HG03045 (cell line): ENCODE measurements at regions not wholly inside any gene's neighbourhood (a gene's known extent, or its start where the extent isn't known, plus 50 kb on each side); places are given as distances from the start of the nearest gene placed in this dataset.

Experiments
- ATAC-seq: cut with Tn5 transposase; IDR thresholded peaks from one replicate; pipeline ENCODE4 v1.9.1; 2021; ENCODE audit warnings: mild to moderate bottlenecking, moderate library complexity; ENCODE audit not compliant: unreplicated experiment

DNA sequence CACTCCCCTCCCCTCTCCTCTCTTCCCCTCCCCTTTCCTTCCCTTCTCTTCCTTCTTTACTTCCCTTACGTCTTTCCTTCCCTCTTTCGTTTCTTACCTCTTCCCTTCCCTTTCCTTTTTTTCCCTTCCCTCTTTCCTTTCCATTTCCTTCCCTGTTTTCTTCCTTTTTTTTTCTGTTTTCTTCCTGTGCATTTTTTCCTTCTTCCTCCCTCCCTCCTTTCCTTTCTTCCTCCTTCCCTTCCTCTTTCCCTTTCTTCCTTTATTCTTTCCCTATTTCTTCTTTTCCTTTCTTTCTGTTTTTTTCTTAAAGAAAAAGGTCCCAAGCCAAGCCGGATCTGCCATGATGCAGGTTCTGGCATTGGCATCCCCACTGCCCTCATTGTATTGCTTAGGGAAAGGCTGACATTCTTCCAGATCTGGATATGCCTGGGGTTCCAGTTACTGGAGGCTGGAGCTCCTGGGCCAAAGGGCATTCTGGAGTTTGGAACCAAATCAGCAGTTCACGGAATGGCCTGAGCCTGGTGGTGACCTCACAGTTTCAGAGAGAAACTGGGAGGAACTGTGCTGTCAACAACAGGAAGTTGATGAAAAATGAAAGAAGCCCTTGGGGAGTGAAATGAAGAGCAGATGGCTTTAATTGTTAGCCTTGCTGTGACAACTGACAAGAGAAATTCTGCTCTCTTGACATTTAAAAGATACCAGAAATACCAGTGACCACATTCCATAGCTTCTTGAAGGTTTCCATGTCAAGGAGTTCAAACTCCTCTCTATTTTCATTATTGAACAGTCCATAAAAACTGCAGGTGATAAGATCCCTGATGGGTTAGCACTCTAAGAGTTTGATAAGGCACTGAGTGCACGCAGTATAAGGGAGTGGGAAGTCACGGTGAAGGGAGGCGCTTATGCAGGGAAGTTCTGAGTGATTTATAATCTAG is 622.1 kb downstream of the SPRY1 start:
- peak; percentile 99 for ATAC-seq

DNA sequence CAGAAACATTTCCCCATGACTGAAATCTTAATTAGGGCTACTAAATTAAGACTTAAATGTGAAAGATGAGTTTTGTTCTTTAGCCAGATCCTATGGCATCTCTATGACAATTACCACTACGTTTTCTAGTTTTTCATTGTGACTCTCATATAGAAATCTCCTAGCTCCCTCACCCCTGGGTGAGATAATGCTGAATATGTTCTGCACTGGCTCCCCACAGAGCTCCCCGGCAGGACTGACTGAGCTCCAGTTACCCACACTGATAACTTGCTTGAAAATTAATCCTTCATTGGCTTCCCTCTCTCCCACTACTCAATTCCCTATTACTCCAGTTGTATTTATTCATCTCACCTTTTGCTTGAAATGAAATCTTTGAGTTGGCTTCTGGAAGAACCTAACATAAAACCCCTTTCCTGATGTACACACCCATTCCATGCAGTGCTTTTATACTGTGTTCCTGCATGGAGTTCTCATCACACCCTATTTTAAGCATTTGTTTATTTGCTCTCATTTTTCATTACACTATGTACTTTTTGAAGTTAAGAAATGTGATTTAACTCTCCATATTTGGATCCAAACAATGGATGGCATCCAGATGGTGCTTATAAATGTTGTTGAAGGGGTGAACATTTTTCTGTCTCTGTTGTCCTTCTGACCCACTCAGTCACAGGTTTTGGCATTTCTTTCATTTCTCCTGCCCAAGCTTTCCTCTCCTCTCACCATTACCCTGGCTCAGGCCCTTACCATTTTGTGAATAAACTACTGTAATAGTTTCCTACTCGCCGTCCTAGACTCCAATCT is 623.4 kb downstream of the SPRY1 start:
- no peak for ATAC-seq

DNA sequence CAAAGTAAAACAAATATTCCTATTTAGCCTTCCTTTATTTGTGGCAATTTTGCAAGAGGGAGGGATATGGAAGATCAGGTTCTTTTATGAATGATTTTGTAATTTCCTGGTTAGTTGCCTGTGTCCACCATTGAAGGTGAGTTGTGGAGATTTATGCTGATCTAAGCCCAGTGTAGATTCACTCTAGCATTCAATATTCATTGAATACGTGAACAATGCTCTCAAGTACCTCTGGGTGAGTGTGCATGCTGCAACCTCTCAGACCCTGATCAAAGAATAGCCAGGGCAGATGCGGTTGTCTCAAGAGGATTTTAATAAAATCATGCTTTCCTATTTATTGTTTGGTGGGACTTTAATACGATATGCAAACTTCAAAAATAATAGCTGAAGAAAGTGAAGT is 628.4 kb downstream of the SPRY1 start:
- ATAC-seq: no peak

DNA sequence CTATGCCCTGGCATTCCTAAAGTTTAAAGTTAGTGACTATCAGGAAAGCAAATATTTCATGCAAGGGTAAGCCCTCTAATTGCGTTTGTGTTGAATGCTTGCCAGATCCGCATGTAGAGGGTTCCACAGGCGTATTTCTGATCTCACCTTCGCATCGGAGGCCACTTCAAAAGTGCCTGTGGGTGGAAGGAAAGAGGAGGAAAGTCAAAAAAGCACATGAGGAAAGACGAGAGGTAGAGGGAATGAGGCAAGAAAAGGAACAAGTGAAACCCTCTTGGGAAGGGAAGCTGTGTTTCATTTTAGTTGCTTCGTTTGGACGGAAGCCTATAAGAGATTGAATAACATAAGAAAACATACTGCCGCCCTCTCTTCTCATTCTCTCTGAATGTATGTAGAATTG is 628.8 kb downstream of the SPRY1 start:
- ATAC-seq: no peak

DNA sequence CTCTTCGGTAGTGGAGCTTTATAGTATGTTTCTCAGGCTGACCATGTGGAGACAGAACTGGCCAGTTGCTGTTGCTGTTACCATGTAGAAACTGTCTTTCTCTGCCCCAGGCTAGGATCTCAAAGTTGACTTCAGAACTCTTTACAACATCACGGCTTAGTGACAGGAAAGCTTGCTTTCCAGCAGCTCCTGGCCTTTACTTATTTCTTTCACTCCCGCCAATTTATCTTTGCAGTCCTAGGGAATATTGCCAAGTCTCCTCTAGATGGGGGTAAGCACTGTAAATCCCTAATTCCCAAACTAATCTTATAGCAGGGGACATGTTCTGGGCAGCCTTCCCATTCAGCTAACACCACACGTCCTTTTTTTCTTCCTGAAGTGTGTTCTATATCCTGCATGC is 631.6 kb downstream of the SPRY1 start:
- ATAC-seq: no peak

DNA sequence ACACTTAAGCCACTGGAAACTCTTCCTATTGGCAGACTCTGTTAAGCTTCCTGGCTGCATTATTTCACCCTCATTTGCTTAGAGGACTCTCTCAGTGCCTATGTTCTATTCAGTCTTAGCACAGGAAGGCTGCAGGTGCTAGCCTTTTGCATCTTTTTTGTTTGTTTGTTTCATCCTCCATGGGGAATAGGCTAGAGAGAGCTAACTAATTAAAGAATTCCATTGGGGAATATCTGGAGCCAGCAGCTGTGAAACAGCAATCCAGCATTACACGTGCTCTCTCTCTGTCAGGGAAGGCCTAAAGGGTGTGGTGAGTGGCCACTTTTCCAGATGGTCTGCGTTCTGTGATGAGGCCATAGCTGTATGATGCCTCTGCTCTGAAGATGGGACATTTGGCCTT is 633.6 kb downstream of the SPRY1 start:
- ATAC-seq: no peak

DNA sequence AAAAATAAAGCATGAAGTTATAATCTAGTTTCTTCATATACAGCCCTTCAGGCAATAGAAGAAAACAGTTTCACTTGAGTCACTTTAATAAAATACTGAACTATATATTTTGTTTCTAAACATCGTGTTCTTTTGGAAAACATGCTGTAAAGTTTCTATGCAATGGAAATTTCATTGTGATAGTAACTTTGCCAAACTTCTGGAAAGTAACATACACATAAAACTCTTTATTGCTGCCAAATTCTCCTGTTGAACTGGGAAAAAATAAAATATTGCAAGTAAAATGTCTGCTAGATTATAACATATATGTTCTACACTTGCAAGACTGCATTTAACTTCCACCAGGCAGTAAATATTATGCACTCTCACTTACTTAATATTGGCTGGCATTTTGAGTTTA is 635.4 kb downstream of the SPRY1 start:
- ATAC-seq: no peak

DNA sequence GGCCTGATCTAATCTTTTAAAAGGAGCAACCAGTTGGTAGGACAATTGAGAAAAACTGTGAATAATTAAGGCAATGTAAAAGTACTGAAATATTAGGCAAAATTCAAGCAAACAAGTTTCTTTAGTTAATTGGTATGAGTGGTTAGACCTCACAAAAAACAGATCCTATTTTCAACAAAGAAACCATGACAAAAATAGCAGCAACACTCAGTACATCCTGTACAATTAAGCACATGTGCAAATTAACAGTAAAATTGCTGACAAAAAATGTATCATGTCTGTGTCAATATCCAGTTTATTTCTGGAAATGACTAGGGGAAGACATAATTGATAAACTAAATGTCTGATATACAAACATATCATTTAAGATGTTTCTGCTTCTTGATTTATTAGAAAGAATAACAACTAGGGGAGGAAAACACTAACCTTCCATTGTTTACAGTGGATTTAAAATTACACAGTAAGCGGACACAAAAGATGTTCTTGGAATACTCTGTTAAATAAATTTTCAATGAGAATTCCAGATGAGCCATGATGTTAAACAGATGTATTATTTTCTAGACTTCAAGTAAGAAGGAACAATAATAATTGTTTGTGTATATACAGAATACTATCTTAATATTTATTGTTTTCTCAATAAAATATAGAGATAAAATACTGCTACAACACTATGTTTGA is 638.9 kb downstream of the SPRY1 start:
- ATAC-seq: no peak

DNA sequence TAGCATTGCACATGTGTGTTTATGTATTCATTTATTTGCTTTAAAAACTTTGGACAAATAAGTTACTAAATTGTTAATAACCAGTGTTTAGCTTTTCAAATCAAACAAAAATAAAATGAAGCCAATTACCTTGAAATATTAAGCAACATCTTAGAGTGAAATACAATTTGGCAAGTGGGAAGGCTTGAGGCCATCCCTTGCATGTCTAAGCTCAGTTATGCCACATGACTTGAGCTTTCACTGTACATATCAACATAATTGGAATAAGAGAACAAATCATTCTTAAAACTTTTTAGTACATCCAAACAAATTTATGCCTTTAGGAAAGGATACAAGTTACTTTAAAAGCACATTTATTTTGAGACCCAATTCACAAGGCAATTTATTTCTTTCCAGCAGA is 640.6 kb downstream of the SPRY1 start:
- no peak for ATAC-seq

DNA sequence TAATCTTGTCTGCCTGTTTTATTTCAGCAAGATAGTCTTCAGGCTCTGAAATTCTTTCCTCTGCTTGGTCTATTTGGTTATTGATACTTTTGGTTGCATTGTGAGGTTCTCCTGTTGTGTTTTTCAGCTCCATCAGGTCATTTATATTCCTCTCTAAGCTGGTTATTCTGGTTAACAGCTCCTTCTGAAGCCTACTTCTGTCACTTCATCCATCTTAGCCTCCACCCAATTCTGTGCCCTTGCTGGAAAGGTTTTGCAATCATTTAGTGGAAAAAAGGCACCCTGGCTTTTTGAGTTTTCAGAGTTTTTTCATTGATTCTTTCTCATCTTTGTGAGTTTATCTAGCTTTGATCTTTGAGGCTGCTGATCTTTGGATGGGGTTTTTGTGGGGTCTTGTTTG is 647.7 kb downstream of the SPRY1 start:
- no peak for ATAC-seq

DNA sequence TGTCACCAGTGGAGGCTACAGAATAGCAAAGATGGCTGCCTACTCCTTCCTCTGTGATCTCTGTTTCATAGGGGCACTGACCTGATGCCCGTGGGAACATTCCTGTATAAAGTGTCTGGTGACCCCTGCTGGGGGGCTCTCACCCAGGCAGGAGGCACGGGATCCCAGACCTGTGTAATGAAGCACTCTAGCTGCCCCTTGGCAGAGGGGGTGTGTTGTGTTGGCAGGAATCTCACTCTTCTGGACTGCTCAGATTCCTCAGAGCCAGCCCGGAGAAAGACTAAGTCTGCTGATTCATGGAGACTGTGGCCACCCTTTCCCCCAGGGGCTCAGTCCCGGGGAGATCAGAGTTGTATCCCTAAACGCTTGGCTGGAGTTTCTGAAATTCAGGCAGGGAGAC is 648.3 kb downstream of the SPRY1 start:
- no peak for ATAC-seq

DNA sequence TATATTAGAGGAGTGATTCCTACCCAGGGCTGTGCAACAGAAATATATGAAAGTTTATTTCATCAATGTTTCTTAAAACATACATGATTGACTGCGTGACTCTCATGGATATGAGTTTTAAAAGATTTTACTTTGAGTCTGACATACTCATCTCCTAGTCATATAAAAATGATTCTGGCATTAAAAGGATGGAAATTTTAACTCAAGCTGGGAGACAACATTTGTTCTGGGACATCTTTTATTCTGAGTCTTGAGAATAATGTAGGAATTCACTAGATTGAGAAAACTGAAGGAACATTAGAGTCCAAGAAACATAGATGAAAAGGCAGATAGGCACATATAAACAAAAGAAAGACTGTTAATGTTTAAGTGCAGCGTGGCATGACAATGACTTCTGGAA is 649.6 kb downstream of the SPRY1 start:
- ATAC-seq: no peak

DNA sequence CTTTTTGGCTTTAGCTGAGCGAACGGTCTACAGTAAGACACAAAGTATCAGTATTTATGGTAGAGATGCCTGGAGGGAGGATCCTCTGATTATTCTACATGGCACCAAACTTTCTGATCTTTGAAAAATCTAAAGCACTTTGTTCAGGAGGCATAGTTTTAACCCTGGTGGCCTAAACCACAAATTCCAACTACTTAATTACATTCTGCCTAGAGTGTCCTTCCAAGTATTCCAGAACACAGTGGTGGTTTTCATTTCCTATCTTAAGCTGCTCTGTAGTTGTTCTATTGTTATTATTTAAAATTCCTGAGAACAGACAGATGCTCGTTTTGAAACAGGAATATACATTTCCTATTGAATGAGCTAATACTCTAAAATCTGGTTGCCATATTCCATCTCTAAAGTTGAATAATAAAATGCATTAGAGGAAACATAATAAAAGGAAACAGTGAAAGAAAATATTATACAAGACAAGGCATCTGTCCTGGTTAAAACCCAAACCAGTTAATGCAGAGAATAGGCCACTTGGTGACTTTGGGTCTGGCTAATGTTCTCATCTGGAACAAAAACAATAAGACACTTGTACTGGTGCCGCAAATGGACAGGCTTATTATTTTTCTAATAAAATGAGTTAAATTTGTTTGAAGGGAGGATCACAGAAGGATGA is 657.4 kb downstream of the SPRY1 start:
- ATAC-seq: no peak

DNA sequence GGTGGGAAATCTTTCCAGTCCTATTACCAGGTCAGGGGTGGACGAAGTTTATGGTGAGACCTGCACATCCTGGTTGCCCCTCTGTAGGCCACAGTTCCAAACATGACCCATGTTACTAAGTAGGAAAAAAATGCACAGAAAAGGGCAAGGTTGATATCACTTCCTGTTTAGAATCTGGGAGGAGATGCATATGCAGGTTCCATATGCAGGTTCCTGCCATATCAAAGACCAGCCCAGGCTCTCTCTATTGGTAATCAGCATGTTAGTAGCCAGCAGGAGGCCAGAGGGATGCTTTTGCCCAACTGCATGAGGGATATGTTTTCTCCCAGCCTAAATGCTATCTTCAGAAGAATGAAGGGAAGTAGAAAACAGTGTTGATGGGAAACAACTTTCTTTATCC is 657.2 kb downstream of the ANKRD50 start:
- no peak for ATAC-seq

DNA sequence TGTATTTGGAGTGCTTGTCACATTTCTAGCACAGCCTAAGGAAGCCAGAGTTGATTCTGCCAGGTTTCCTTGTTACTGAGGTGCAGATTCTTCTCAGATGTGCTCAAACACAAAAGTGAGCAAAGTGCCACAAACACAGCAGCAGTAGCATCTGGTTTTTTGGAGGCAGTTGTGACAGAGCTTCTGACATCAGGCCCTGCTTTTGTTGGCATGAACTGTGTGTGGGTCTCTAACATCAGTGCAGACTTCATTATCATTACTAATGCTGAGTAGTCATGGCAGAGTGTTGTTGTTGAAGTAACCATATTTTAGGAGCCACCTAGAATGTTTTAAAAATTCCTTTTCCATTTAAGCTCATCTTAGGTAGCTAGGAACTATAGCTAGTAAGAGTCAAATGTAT is 656.6 kb downstream of the ANKRD50 start:
- ATAC-seq: no peak

DNA sequence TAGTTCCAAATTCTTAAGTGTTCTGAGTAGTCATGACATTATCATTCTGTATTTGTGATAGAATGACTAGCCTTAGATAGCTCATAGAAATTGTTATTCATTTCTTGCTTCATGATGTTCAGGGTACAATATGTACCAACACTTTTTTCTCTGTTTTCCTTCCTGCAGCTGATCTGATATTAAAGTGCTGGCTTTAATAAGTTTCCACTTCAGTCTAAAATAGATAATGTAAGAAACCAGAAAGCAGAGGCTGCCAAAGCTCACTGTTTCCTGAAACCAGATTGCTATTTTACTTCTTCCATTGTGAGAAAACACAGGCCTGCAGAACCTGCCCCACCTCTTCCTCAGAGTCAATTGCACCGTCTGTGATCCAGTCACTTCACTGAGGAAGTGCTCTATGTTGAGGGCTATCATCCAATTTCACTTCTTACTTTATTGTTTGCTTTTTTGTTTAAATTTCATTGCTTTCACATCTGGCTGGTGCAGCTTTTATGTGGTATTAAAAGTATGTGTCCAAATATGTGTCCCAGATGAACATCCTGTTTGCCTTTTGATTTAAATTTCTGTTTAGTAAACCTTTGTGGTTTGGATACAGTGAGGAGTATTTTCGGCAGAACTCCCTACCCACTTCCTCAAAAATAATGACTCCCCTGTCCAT is 652.1 kb downstream of the ANKRD50 start:
- no peak for ATAC-seq

DNA sequence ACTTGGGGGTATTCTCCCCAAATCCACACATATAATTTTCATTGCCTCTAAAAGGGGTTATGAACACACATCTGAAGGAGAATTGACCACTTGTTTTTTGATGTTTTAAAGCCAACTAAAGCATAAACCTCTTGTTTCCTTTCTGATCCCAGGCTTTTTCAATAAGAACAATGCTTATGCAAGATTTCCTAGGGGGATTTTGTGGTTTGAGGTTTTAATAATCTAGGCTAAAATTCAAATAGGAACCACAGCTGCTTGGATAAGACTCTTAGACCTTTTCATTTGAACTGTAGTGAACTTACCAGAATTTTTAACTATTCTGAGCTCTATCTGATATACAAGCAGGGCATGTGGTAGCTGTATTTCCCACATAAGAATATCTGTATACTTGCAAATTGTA is 651.1 kb downstream of the ANKRD50 start:
- no peak for ATAC-seq

DNA sequence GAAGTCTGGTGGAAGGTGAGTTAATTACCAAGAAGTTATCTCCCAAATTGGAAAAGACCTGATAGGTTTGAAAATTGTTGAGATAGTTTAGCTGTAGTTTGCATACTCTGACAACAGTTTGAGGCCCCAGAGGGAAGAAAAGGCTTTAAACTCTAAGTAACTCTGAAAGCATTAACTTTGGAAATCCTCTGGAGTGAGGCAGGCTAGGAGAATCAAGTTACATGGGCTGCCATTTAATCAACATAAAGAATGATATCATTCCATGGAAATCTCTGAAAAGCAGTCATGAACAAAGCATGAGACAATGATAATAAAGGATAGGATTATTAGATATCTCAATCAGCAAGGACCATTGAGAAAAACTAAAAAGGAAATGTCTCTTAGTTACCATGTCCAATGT is 647.1 kb downstream of the ANKRD50 start:
- ATAC-seq: no peak

DNA sequence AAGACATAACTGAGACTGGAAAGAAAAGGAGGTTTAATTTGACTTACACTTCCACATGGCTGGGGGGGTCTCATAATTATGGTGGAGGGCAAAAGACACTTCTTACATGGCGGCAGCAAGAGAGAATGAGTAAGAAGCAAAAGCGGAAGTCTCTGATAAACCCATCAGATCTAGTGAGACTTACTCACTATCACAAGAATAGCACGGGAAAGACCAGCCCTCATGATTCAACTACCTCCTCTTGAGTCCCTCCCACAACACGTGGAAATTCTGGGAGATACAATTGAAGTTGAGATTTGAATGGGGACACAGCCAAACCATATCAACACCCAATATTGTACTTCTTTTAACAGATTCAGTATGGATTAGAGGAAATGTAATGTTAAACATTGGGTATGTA is 646.6 kb downstream of the ANKRD50 start:
- no peak for ATAC-seq

DNA sequence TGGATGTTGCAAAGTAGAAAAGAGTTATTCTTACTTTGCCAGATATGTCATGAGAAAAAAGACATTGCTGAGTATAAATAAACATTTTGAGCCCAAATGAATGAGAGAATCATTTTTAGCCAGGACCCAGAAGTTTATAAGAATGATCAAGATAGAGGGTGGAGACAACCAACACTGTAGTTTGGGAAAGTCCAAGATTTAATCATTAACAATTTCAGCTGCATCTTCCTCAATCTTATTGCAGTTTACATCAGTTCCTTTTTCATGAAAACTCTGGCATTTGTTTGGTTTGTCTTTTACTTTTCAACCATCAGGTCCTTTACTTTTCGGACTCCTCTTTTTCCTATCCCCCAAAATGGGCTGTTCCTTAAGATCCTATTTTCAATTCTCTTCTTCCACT is 645.9 kb downstream of the ANKRD50 start:
- ATAC-seq: no peak

DNA sequence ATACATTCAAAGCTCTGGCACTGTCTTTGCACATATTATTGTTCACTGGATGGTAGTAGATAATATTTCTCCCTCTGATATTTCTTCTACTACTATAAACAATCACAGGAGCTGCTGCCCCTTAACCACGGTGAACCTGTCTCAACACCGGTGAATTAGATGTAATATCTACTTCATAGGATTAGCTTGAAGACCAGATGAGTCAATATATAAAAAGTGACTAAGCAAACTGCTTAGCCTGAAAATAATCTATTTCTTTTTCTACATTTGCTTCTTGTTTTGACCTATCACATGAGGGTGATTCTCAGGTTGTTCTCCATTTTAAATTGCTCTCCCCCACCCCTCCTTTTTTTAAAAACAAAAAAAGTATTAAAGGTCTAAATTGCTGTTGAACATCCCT is 645.5 kb downstream of the ANKRD50 start:
- ATAC-seq: no peak
